ENCODE measurements at regions not wholly inside any gene's neighbourhood (a gene's known extent, or its start where the extent isn't known, plus 50 kb on each side); places are given as distances from the start of the nearest gene placed in this dataset.

DNA sequence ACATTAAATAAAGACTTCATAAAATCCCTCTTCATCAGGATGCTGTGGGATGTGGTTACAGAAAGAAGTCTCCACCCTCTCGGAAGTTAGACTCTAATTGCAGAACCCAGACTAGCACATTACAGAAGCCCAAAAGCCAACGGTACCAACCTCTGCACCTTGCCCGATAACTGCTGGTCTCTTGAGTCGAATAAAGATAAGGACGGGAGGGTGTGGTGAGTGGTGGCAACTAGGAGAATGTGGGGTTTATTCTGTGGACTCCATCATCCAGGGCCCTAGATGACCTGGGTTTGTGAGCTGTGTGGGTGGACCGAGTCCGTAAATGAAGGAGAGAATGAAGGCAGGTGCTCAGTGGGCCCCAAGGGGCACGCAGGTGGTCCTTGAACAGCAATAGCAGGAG lies 462.8 kb upstream of the ID2 start (continued):
- TF ChIP-seq, protein P1, sequence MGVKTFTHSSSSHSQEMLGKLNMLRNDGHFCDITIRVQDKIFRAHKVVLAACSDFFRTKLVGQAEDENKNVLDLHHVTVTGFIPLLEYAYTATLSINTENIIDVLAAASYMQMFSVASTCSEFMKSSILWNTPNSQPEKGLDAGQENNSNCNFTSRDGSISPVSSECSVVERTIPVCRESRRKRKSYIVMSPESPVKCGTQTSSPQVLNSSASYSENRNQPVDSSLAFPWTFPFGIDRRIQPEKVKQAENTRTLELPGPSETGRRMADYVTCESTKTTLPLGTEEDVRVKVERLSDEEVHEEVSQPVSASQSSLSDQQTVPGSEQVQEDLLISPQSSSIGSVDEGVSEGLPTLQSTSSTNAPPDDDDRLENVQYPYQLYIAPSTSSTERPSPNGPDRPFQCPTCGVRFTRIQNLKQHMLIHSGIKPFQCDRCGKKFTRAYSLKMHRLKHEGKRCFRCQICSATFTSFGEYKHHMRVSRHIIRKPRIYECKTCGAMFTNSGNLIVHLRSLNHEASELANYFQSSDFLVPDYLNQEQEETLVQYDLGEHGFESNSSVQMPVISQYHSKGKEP (tag by site-specific recombination; IDR thresholded peaks at IDR 0.05): no peak
- no peak for TF ChIP-seq ZNF529 (tag by site-specific recombination; IDR thresholded peaks at IDR 0.05; ENCODE audit: insufficient replicate concordance)
- TF ChIP-seq, protein P2, sequence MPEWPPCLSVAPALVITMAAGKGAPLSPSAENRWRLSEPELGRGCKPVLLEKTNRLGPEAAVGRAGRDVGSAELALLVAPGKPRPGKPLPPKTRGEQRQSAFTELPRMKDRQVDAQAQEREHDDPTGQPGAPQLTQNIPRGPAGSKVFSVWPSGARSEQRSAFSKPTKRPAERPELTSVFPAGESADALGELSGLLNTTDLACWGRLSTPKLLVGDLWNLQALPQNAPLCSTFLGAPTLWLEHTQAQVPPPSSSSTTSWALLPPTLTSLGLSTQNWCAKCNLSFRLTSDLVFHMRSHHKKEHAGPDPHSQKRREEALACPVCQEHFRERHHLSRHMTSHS (tag by site-specific recombination; IDR thresholded peaks at IDR 0.05): no peak
- no peak for TF ChIP-seq GFI1B (tag by site-specific recombination; IDR thresholded peaks at IDR 0.05)
- TF ChIP-seq ZBTB48 (tag by site-specific recombination; IDR thresholded peaks at IDR 0.05): no peak
- TF ChIP-seq OSR2 (tag by site-specific recombination; IDR thresholded peaks at IDR 0.05): no peak
- TF ChIP-seq ZNF391 (tag by site-specific recombination; IDR thresholded peaks at IDR 0.05; ENCODE audit: borderline replicate concordance, low read depth): no peak
- TF ChIP-seq, protein P3, sequence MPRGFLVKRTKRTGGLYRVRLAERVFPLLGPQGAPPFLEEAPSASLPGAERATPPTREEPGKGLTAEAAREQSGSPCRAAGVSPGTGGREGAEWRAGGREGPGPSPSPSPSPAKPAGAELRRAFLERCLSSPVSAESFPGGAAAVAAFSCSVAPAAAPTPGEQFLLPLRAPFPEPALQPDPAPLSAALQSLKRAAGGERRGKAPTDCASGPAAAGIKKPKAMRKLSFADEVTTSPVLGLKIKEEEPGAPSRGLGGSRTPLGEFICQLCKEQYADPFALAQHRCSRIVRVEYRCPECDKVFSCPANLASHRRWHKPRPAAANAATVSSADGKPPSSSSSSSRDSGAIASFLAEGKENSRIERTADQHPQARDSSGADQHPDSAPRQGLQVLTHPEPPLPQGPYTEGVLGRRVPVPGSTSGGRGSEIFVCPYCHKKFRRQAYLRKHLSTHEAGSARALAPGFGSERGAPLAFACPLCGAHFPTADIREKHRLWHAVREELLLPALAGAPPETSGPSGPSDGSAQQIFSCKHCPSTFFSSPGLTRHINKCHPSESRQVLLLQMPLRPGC (tag by site-specific recombination; IDR thresholded peaks at IDR 0.05): no peak

DNA sequence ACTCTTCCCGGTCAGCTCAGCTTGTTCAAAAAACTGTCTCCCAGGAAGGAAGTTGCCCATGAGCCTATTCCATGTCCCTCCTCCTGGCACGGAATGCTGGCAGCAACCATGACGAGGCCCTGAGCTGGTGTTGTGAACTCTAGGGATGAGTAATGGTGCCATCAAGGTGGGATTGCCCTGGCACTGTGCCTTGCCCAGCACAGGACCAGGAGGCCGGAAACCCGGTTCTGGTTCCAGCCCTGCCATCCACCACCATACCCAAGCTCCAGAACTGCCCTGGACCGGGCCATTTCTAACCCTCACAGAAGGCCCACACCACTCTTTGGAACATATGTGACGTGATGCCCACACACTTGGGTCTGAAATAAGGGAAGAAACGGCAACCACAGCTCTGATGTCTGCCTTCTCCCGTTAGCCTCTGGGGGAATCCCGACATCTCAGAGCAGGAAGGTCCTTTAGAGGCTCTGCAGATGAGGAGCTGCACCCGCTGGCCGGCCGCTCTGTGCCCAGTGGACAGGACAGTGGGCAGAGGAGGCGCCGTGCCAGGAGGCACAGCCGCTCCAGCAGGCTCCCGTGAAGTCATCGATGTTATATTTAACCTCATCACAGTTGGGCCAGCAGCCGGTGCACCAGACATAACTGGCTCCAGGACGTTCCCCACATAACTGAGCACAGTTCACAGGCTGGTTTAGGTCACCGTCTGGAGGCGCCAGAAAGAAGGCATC lies 462.1 kb upstream of the ID2 start:
- TF ChIP-seq ZBTB20 (tag by site-specific recombination; IDR thresholded peaks at IDR 0.05): no peak
- no peak for TF ChIP-seq ZNF341 (tag by site-specific recombination; IDR thresholded peaks at IDR 0.05; ENCODE audit: low read depth)
- TF ChIP-seq ZNF501 (tag by site-specific recombination; IDR thresholded peaks at IDR 0.05): no peak
- no peak for TF ChIP-seq ZBTB17 (tag by site-specific recombination; IDR thresholded peaks at IDR 0.05)
- TF ChIP-seq, protein P4, sequence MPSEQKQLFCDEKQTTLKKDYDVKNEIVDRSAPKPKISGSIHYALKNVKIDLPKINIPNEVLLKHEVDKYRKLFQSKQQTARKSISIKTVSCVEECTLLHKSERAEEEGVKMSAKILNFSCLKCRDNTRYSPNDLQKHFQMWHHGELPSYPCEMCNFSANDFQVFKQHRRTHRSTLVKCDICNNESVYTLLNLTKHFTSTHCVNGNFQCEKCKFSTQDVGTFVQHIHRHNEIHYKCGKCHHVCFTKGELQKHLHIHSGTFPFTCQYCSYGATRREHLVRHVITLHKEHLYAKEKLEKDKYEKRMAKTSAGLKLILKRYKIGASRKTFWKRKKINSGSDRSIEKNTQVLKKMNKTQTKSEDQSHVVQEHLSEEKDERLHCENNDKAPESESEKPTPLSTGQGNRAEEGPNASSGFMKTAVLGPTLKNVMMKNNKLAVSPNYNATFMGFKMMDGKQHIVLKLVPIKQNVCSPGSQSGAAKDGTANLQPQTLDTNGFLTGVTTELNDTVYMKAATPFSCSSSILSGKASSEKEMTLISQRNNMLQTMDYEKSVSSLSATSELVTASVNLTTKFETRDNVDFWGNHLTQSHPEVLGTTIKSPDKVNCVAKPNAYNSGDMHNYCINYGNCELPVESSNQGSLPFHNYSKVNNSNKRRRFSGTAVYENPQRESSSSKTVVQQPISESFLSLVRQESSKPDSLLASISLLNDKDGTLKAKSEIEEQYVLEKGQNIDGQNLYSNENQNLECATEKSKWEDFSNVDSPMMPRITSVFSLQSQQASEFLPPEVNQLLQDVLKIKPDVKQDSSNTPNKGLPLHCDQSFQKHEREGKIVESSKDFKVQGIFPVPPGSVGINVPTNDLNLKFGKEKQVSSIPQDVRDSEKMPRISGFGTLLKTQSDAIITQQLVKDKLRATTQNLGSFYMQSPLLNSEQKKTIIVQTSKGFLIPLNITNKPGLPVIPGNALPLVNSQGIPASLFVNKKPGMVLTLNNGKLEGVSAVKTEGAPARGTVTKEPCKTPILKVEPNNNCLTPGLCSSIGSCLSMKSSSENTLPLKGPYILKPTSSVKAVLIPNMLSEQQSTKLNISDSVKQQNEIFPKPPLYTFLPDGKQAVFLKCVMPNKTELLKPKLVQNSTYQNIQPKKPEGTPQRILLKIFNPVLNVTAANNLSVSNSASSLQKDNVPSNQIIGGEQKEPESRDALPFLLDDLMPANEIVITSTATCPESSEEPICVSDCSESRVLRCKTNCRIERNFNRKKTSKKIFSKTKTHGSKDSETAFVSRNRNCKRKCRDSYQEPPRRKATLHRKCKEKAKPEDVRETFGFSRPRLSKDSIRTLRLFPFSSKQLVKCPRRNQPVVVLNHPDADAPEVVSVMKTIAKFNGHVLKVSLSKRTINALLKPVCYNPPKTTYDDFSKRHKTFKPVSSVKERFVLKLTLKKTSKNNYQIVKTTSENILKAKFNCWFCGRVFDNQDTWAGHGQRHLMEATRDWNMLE (tag by site-specific recombination; conservative IDR thresholded peaks at IDR 0.05; ENCODE audit: low read depth): no peak
- H3K9me3 ChIP-seq (ENCODE audit: control insufficient read depth, insufficient read depth, low read depth, low read length): no peaks in the 10 kb centered on the region
- CTCF ChIA-PET: interaction anchor here (0.9 kb wide), 1 partner anchor 11 kb away, joined by 3 read pairs; no protein-coding TSS in a partner anchor
- no peak overlapping the region for H3K27ac ChIP-seq (ENCODE audit: extremely low read depth, low read depth, low read length)
- H3K4me1 ChIP-seq (ENCODE audit: control insufficient read depth, insufficient read depth, low read length): no peaks in the 10 kb centered on the region
- POLR2A ChIA-PET: interaction anchor here (0.6 kb wide), 1 partner anchor 220 kb away, joined by 7 read pairs; no protein-coding TSS in a partner anchor
- no peak overlapping the region for H3K4me3 ChIP-seq (ENCODE audit: low read depth, low read length)
- H3K36me3 ChIP-seq (ENCODE audit: control insufficient read depth in 2 of 2, insufficient read depth in 1 of 2, low read length in 2 of 2): no peaks in the 10 kb centered on the region
